HEK293 (cell line): ENCODE measurements at regions not wholly inside any gene's neighbourhood (a gene's known extent, or its start where the extent isn't known, plus 50 kb on each side); places are given as distances from the start of the nearest gene placed in this dataset.

Experiments
- CTCF ChIA-PET: fragments of 350-600 bp; formaldehyde crosslinking; extraction: SDS; loops from one replicate; lab custom pipeline; 2021; ENCODE audit warnings: antibody characterized with exemption; lab: Yijun Ruan, JAX
- POLR2A ChIA-PET: fragments of 300-600 bp; formaldehyde crosslinking; extraction: SDS; loops from one replicate; lab custom pipeline; 2020; ENCODE audit warnings: antibody characterized with exemption, inconsistent platforms; lab: Yijun Ruan, JAX
- H3K27ac ChIP-seq: fragments of 200-500 bp; sonication (Bioruptor generic); 2 replicates; pipeline ENCODE4 v1.5.1; 2014; ENCODE audit warnings: low read depth, low read length, control low read depth, inconsistent platforms; ENCODE audit errors: extremely low read depth
- H3K36me3 ChIP-seq, 2 experiments: fragments of 200-500 bp in 1 of 2; sonication (Bioruptor generic) in 1 of 2; 1 replicate in 1 of 2; 2 replicates in 1 of 2; pipeline ENCODE4 v1.5.1; 2014 to 2017; ENCODE audit warnings: inconsistent platforms in 2 of 2, low read length in 2 of 2; ENCODE audit not compliant: control insufficient read depth in 2 of 2, insufficient read depth in 1 of 2
- H3K4me1 ChIP-seq: fragments of 200-500 bp; sonication (Bioruptor generic); 2 replicates; pipeline ENCODE4 v1.5.1; 2014; ENCODE audit warnings: mild to moderate bottlenecking, low read length, inconsistent platforms; ENCODE audit not compliant: control insufficient read depth, insufficient read depth
- H3K4me3 ChIP-seq: 2 replicates; pipeline ENCODE4 v1.5.1; 2011; ENCODE audit warnings: low read depth, mild to moderate bottlenecking, control low read depth, low read length, moderate library complexity
- H3K9me3 ChIP-seq: fragments of 200-500 bp; sonication (Bioruptor generic); 2 replicates; pipeline ENCODE4 v1.5.1; 2014; ENCODE audit warnings: low read depth, low read length, inconsistent platforms; ENCODE audit not compliant: control insufficient read depth, insufficient read depth
- GFI1B ChIP-seq: fragments of 450-650 bp; formaldehyde crosslinking; IDR thresholded peaks from 2 replicates; pipeline ENCODE4 v1.5.1; 2016; ENCODE audit warnings: missing biosample characterization, missing genetic modification characterization
- GLIS1 ChIP-seq: fragments of 450-650 bp; formaldehyde crosslinking; IDR thresholded peaks from 2 replicates; pipeline ENCODE4 v1.5.1; 2016; ENCODE audit warnings: missing biosample characterization, missing genetic modification characterization
- MYNN ChIP-seq: fragments of 450-650 bp; formaldehyde crosslinking; IDR thresholded peaks from 2 replicates; pipeline ENCODE4 v1.5.1; 2016; ENCODE audit warnings: missing biosample characterization, missing genetic modification characterization, borderline replicate concordance
- PRDM2 ChIP-seq: fragments of 450-650 bp; formaldehyde crosslinking; IDR thresholded peaks from 2 replicates; pipeline ENCODE4 v1.5.1; 2016; ENCODE audit warnings: missing biosample characterization, missing genetic modification characterization, borderline replicate concordance
- ZBTB48 ChIP-seq: fragments of 450-650 bp; formaldehyde crosslinking; IDR thresholded peaks from 2 replicates; pipeline ENCODE4 v1.5.1; 2016; ENCODE audit warnings: missing biosample characterization, missing genetic modification characterization
- ZBTB49 ChIP-seq: fragments of 450-650 bp; formaldehyde crosslinking; IDR thresholded peaks from 2 replicates; pipeline ENCODE4 v1.5.1; 2016; ENCODE audit warnings: missing biosample characterization, missing genetic modification characterization, low read depth
- ZFP69B ChIP-seq: fragments of 450-650 bp; formaldehyde crosslinking; IDR thresholded peaks from 2 replicates; pipeline ENCODE4 v1.5.1; 2016; ENCODE audit warnings: missing biosample characterization, missing genetic modification characterization
- ZNF292 ChIP-seq: fragments of 450-650 bp; formaldehyde crosslinking; IDR thresholded peaks from 2 replicates; pipeline ENCODE4 v1.5.1; 2016; ENCODE audit warnings: low read depth, missing biosample characterization, missing genetic modification characterization, borderline replicate concordance
- ZNF302 ChIP-seq: fragments of 450-650 bp; formaldehyde crosslinking; IDR thresholded peaks from 2 replicates; pipeline ENCODE4 v1.5.1; 2016; ENCODE audit warnings: missing biosample characterization, missing genetic modification characterization, low read depth
- ZNF362 ChIP-seq: fragments of 450-650 bp; formaldehyde crosslinking; IDR thresholded peaks from 2 replicates; pipeline ENCODE4 v1.5.1; 2016; ENCODE audit warnings: missing biosample characterization, missing genetic modification characterization
- ZNF580 ChIP-seq: fragments of 450-650 bp; formaldehyde crosslinking; IDR thresholded peaks from 2 replicates; pipeline ENCODE4 v1.5.1; 2016; ENCODE audit warnings: missing biosample characterization, missing genetic modification characterization
- ZNF621 ChIP-seq: fragments of 450-650 bp; formaldehyde crosslinking; IDR thresholded peaks from 2 replicates; pipeline ENCODE4 v1.5.1; 2017; ENCODE audit warnings: missing biosample characterization, missing genetic modification characterization
- ZNF626 ChIP-seq: fragments of 450-650 bp; sonication (Bioruptor Pico); formaldehyde crosslinking; IDR thresholded peaks from 2 replicates; pipeline ENCODE4 v1.5.1; 2018; ENCODE audit warnings: missing biosample characterization, missing genetic modification characterization, inconsistent platforms
- ZNF664 ChIP-seq: fragments of 450-650 bp; formaldehyde crosslinking; IDR thresholded peaks from 2 replicates; pipeline ENCODE4 v1.5.1; 2016; ENCODE audit warnings: missing biosample characterization, missing genetic modification characterization
- ZNF677 ChIP-seq: fragments of 450-650 bp; IDR thresholded peaks from 2 replicates; pipeline ENCODE4 v1.5.0; 2018; ENCODE audit warnings: missing biosample characterization, mild to moderate bottlenecking, missing genetic modification characterization, moderate library complexity
- ZSCAN16 ChIP-seq: fragments of 450-650 bp; formaldehyde crosslinking; IDR thresholded peaks from 2 replicates; pipeline ENCODE4 v1.5.1; 2016; ENCODE audit warnings: missing biosample characterization, missing genetic modification characterization

- POLR2A ChIA-PET = no interaction called here
Observed at GRCh38 chr2:236345081-236345714, 81.0 kb upstream of the ASB18 start.

GRCh38 chr2:236346366-236346765, 82.2 kb upstream of the ASB18 start:
- CTCF ChIA-PET = no interaction called here
- H3K9me3 ChIP-seq = no peaks in the 10 kb centered on the region
- POLR2A ChIA-PET = no interaction called here

More at GRCh38 chr2:236345081-236345714, 81.0 kb upstream of the ASB18 start:
- no peaks in the 10 kb centered on the region for H3K4me1 ChIP-seq
- CTCF ChIA-PET = interaction anchor here (0.6 to 0.7 kb wide), 3 partner anchors 145 to 628 kb away, joined by 3 to 5 read pairs (median 3); no protein-coding TSS in a partner anchor
- no peaks in the 10 kb centered on the region for H3K9me3 ChIP-seq
- 0 out of 2 replicates have a peak, but pooled peaks have one; percentile 0 for TF ChIP-seq ZSCAN16
- no peak for TF ChIP-seq ZNF292 (tag by site-specific recombination)
- H3K4me3 ChIP-seq = no peak overlapping the region
- no peak overlapping the region for H3K27ac ChIP-seq
- H3K36me3 ChIP-seq = no peaks in the 10 kb centered on the region

More at GRCh38 chr2:236346366-236346765, 82.2 kb upstream of the ASB18 start:
- Histone ChIP-seq H3K4me3 (no peak overlapping the region), H3K27ac (no peak overlapping the region), H3K4me1 (no peaks in the 10 kb centered on the region), H3K36me3 (no peaks in the 10 kb centered on the region)
- no peak for TF ChIP-seq MYNN
- no peak for TF ChIP-seq ZBTB48 (tag by site-specific recombination)
- TF ChIP-seq GLIS1 (tag by site-specific recombination) = no peak
- TF ChIP-seq ZNF580 (tag by site-specific recombination) = no peak
- no peak for TF ChIP-seq GFI1B
- TF ChIP-seq ZNF621 (tag by site-specific recombination) = no peak
- TF ChIP-seq ZNF626 (tag by site-specific recombination) = no peak
- TF ChIP-seq PRDM2 (tag by site-specific recombination) = no peak
- no peak for TF ChIP-seq ZNF664 (tag by site-specific recombination)
- no peak for TF ChIP-seq ZNF302 (tag by site-specific recombination)
- TF ChIP-seq ZNF362 = no peak
- no peak for TF ChIP-seq ZBTB49 (tag by site-specific recombination)
- TF ChIP-seq ZFP69B = no peak
- no peak for TF ChIP-seq ZNF677 (tag by site-specific recombination)
- TF ChIP-seq, all 188 proteins: peak for 0
